Neuronal stem cell (in vitro differentiated cells): ENCODE measurements at regions not wholly inside any gene's neighbourhood (a gene's known extent, or its start where the extent isn't known, plus 50 kb on each side); places are given as distances from the start of the nearest gene placed in this dataset.
A peak's percentile ranks its signal among the peaks of the same experiment; 100 is the strongest.

ENCODE experiments used
- DNase-seq: peaks from one replicate; pipeline ENCODE4 v3.0.0-alpha.2; 2013; ENCODE audit warnings: low spot score
- H2AFZ ChIP-seq: one replicate; pipeline ENCODE4 v1.6.1; 2013; ENCODE audit warnings: mild to moderate bottlenecking, low read length, inconsistent platforms
- H2AK5ac ChIP-seq: 2 replicates; pipeline ENCODE4 v1.6.1; 2013; ENCODE audit warnings: low read depth, mild to moderate bottlenecking, inconsistent platforms, low read length, moderate library complexity, mixed read lengths
- H2BK120ac ChIP-seq: 2 replicates; pipeline ENCODE4 v1.6.1; 2013; ENCODE audit warnings: low read depth, mild to moderate bottlenecking, inconsistent platforms, low read length, moderate library complexity, mixed read lengths
- H2BK12ac ChIP-seq: one replicate; pipeline ENCODE4 v1.6.1; 2013; ENCODE audit warnings: low read length, inconsistent platforms
- H2BK15ac ChIP-seq: 2 replicates; pipeline ENCODE4 v1.6.1; 2013; ENCODE audit warnings: mild to moderate bottlenecking, low read length, inconsistent platforms, mixed read lengths
- H2BK5ac ChIP-seq: one replicate; pipeline ENCODE4 v1.6.1; 2013; ENCODE audit warnings: inconsistent platforms, mild to moderate bottlenecking, low read length, moderate library complexity
- H3K14ac ChIP-seq: one replicate; pipeline ENCODE4 v1.6.1; 2013; ENCODE audit warnings: low read length, inconsistent platforms
- H3K18ac ChIP-seq: 2 replicates; pipeline ENCODE4 v1.6.1; 2013; ENCODE audit warnings: low read length, inconsistent platforms
- H3K23ac ChIP-seq: 2 replicates; pipeline ENCODE4 v1.6.1; 2013; ENCODE audit warnings: low read depth, mild to moderate bottlenecking, mixed read lengths, low read length, inconsistent platforms; ENCODE audit not compliant: poor library complexity
- H3K27ac ChIP-seq: replicated peaks from 3 replicates; pipeline ENCODE4 v1.5.1; 2013; ENCODE audit warnings: low read length, inconsistent platforms
- H3K27me3 ChIP-seq, 3 experiments: 2 replicates each; pipeline ENCODE4 v1.6.1; 2013; ENCODE audit warnings: low read length in 3 of 3, mild to moderate bottlenecking in 2 of 3, inconsistent platforms in 1 of 3, low read depth in 1 of 3, mixed read lengths in 1 of 3, moderate library complexity in 1 of 3; ENCODE audit not compliant: control insufficient read depth in 3 of 3, insufficient read depth in 3 of 3
- H3K36me3 ChIP-seq, 2 donors: replicated peaks in 1 of 2; 2 replicates each; pipeline ENCODE4 v1.6.1; 2013; ENCODE audit warnings: low read length in 2 of 2; ENCODE audit not compliant: control insufficient read depth in 2 of 2, insufficient read depth in 2 of 2
- H3K4ac ChIP-seq: 2 replicates; pipeline ENCODE4 v1.6.1; 2013; ENCODE audit warnings: inconsistent platforms, mild to moderate bottlenecking, low read length, moderate library complexity
- H3K4me1 ChIP-seq, 2 donors: 1 replicate in 1 of 2; 2 replicates in 1 of 2; pipeline ENCODE4 v1.6.1; 2013; ENCODE audit warnings: low read length in 2 of 2, low read depth in 1 of 2; ENCODE audit not compliant: control insufficient read depth in 2 of 2, insufficient read depth in 1 of 2
- H3K4me2 ChIP-seq: one replicate; pipeline ENCODE4 v1.6.1; 2013; ENCODE audit warnings: mild to moderate bottlenecking, low read length, inconsistent platforms; ENCODE audit not compliant: insufficient read depth, poor library complexity, severe bottlenecking
- H3K4me3 ChIP-seq, 2 donors: 2 replicates each; pipeline ENCODE4 v1.5.1; 2013; ENCODE audit warnings: low read length in 2 of 2, mild to moderate bottlenecking in 2 of 2, inconsistent platforms in 1 of 2, moderate library complexity in 1 of 2
- H3K79me1 ChIP-seq: one replicate; pipeline ENCODE4 v1.6.1; 2013; ENCODE audit warnings: low read depth, mild to moderate bottlenecking, inconsistent platforms, low read length, moderate library complexity
- H3K9ac ChIP-seq: one replicate; pipeline ENCODE4 v1.6.1; 2013; ENCODE audit warnings: mild to moderate bottlenecking, low read depth, low read length, inconsistent platforms; ENCODE audit not compliant: poor library complexity
- H3K9me3 ChIP-seq, 2 donors: replicated peaks in 1 of 2; 2 replicates each; pipeline versions ENCODE3 to v1.6.1; 2013; ENCODE audit warnings: low read length in 2 of 2, mild to moderate bottlenecking in 2 of 2, inconsistent platforms in 1 of 2, low read depth in 1 of 2, mixed read lengths in 1 of 2, moderate library complexity in 1 of 2; ENCODE audit not compliant: control insufficient read depth in 2 of 2, insufficient read depth in 1 of 2
- H4K8ac ChIP-seq: one replicate; pipeline ENCODE4 v1.6.1; 2013; ENCODE audit warnings: low read depth, mild to moderate bottlenecking, inconsistent platforms, low read length, moderate library complexity
- H4K91ac ChIP-seq: one replicate; pipeline ENCODE4 v1.6.1; 2013; ENCODE audit warnings: low read length, low read depth, mild to moderate bottlenecking, inconsistent platforms; ENCODE audit not compliant: poor library complexity
- WGBS, 2 donors: extraction: QIAGEN DNeasy Blood & Tissue Kit; methylation state at CpG; one replicate each; pipeline ENCODE4 v1.1.7; 2013; ENCODE audit warnings: missing lambda C conversion rate in 2 of 2, mixed read lengths in 1 of 2; ENCODE audit not compliant: insufficient read length in 2 of 2, insufficient replicate concordance in 1 of 2; ENCODE audit errors: extremely low coverage in 2 of 2; 5-methylcytosine and 5-hydroxymethylcytosine counted together

- Histone ChIP-seq H3K4me1 (peaks cover 0 to 11% of the 10 kb centered on the region in 2 donors), H2BK120ac (no peak overlapping the region), H3K18ac (no peak overlapping the region), H3K9me3 (peaks cover 4 to 11% of the 10 kb centered on the region in 2 donors), H3K27me3 (no peaks in the 10 kb centered on the region), H3K4me3 (no peak overlapping the region), H2BK15ac (no peak overlapping the region), H4K91ac (no peak overlapping the region), H2AK5ac (no peak overlapping the region), H2BK12ac (no peak overlapping the region), H3K4me2 (no peak overlapping the region), H3K27ac (no peak overlapping the region), H3K23ac (no peak overlapping the region), H4K8ac (no peak overlapping the region), H2AFZ (no peak overlapping the region), H3K79me1 (peaks cover 3% of the 10 kb centered on the region), H2BK5ac (no peak overlapping the region), H3K4ac (no peak overlapping the region), H3K36me3 (peaks cover 3 to 68% of the 10 kb centered on the region in 2 donors), H3K9ac (no peak overlapping the region), H3K14ac (no peak overlapping the region)
- DNase-seq, result no peak
Observed at GRCh38 chr11:92852229-92852628, 117.2 kb upstream of the MTNR1B start.

- no peak overlapping the region for H3K23ac ChIP-seq
Observed at GRCh38 chr11:92852946-92853345, 116.5 kb upstream of the MTNR1B start.

GRCh38 chr11:92854162-92854561 lies 115.3 kb upstream of the MTNR1B start:
- H3K4ac ChIP-seq, result no peak overlapping the region
- whole genome bisulfite sequencing, 2 donors, result no CpG with 5 or more reads among the region's 5 CpGs

More at GRCh38 chr11:92852946-92853345, 116.5 kb upstream of the MTNR1B start:
- peaks cover 0 to 11% of the 10 kb centered on the region in 2 donors for H3K4me1 ChIP-seq
- no peak overlapping the region for H3K4me3 ChIP-seq
- WGBS, 2 donors, result no CpG with 5 or more reads among the region's 7 CpGs
- no peak overlapping the region for H3K27ac ChIP-seq
- H2BK120ac ChIP-seq, result no peak overlapping the region
- H2BK15ac ChIP-seq, result no peak overlapping the region
- H4K91ac ChIP-seq, result no peak overlapping the region
- H4K8ac ChIP-seq, result no peak overlapping the region
- peaks cover 4 to 11% of the 10 kb centered on the region in 2 donors for H3K9me3 ChIP-seq
- peak overlapping the region; percentile 56 for H3K14ac ChIP-seq
- H3K9ac ChIP-seq, result no peak overlapping the region
- no peak overlapping the region for H2AFZ ChIP-seq
- no peak overlapping the region for H3K4ac ChIP-seq
- H2BK5ac ChIP-seq, result no peak overlapping the region
- DNase-seq, result no peak
- H2BK12ac ChIP-seq, result no peak overlapping the region
- H2AK5ac ChIP-seq, result no peak overlapping the region
- no peak overlapping the region for H3K4me2 ChIP-seq
- peaks cover 3% of the 10 kb centered on the region for H3K79me1 ChIP-seq
- no peaks in the 10 kb centered on the region for H3K27me3 ChIP-seq
- peak overlapping the region; percentile 9 for H3K18ac ChIP-seq
- H3K36me3 ChIP-seq, result peaks cover 3 to 68% of the 10 kb centered on the region in 2 donors

GRCh38 chr11:92854952-92855351 lies 114.5 kb upstream of the MTNR1B start:
- H2AK5ac ChIP-seq, result no peak overlapping the region
- no peak overlapping the region for H3K4me3 ChIP-seq
- H3K36me3 ChIP-seq, result peaks cover 3 to 70% of the 10 kb centered on the region in 2 donors
- H4K8ac ChIP-seq, result no peak overlapping the region
- no peak overlapping the region for H3K18ac ChIP-seq
- H2BK15ac ChIP-seq, result no peak overlapping the region
- no peak overlapping the region for H3K14ac ChIP-seq
- no peak overlapping the region for H3K9ac ChIP-seq
- no peak overlapping the region for H2BK120ac ChIP-seq
- DNase-seq, result no peak
- H3K27me3 ChIP-seq, result no peaks in the 10 kb centered on the region
- no peak overlapping the region for H4K91ac ChIP-seq
- no peak overlapping the region for H2BK12ac ChIP-seq
- H3K4ac ChIP-seq, result no peak overlapping the region
- H3K4me1 ChIP-seq, result peaks cover 0 to 11% of the 10 kb centered on the region in 2 donors
- H2AFZ ChIP-seq, result no peak overlapping the region
- no peak overlapping the region for H2BK5ac ChIP-seq
- peaks cover 3% of the 10 kb centered on the region for H3K79me1 ChIP-seq
- H3K23ac ChIP-seq, result no peak overlapping the region
- H3K27ac ChIP-seq, result no peak overlapping the region
- WGBS, 2 donors, result no CpG with 5 or more reads among the region's 3 CpGs
- H3K4me2 ChIP-seq, result no peak overlapping the region
- H3K9me3 ChIP-seq, result peaks cover 4 to 11% of the 10 kb centered on the region in 2 donors

More at GRCh38 chr11:92854162-92854561, 115.3 kb upstream of the MTNR1B start:
- Histone ChIP-seq H2AFZ (no peak overlapping the region), H3K23ac (no peak overlapping the region), H3K4me3 (no peak overlapping the region), H3K79me1 (peaks cover 3% of the 10 kb centered on the region), H4K91ac (no peak overlapping the region), H3K4me2 (no peak overlapping the region), H3K9me3 (peaks cover 4 to 11% of the 10 kb centered on the region in 2 donors), H3K27ac (no peak overlapping the region), H3K36me3 (peaks cover 3 to 69% of the 10 kb centered on the region in 2 donors), H4K8ac (no peak overlapping the region), H3K18ac (no peak overlapping the region), H2AK5ac (no peak overlapping the region), H3K27me3 (no peaks in the 10 kb centered on the region), H2BK120ac (no peak overlapping the region), H3K4me1 (peaks cover 0 to 11% of the 10 kb centered on the region in 2 donors), H3K14ac (no peak overlapping the region), H3K9ac (no peak overlapping the region), H2BK12ac (no peak overlapping the region), H2BK5ac (no peak overlapping the region), H2BK15ac (no peak overlapping the region)
- no peak for DNase-seq
